ENCODE measurements at regions not wholly inside any gene's neighbourhood (a gene's known extent, or its start where the extent isn't known, plus 50 kb on each side); places are given as distances from the start of the nearest gene placed in this dataset.

- Histone ChIP-seq H3F3A (ENCODE audit: insufficient read depth, low read length) (no peaks in the 10 kb centered on the region), H3K9ac (ENCODE audit: low read length) (no peak overlapping the region), H3K4me3 (ENCODE audit: low read depth, low read length, poor library complexity, severe bottlenecking) (no peak overlapping the region), H3K27ac (ENCODE audit: low read depth, low read length, poor library complexity, severe bottlenecking) (no peak overlapping the region), H3K9me2 (ENCODE audit: low read depth, low read length) (no peaks in the 10 kb centered on the region), H3K36me3 (ENCODE audit: insufficient read depth, low read length) (no peaks in the 10 kb centered on the region), H3K4me1 (ENCODE audit: insufficient read depth, low read length, severe bottlenecking) (no peaks in the 10 kb centered on the region), H4K20me1 (ENCODE audit: insufficient read depth, low read length) (no peaks in the 10 kb centered on the region), H3K9me3 (ENCODE audit: low read length) (no peaks in the 10 kb centered on the region), H3K79me2 (ENCODE audit: insufficient read depth, low read length) (no peaks in the 10 kb centered on the region), H2AFZ (ENCODE audit: low read length) (no peak overlapping the region), H3K27me3 (ENCODE audit: insufficient read depth, low read length) (no peaks in the 10 kb centered on the region), H3K4me2 (ENCODE audit: low read length) (no peak overlapping the region)
- no peak for TF ChIP-seq CTCF (IDR thresholded peaks at IDR 0.05; ENCODE audit: low read length)
- no peak for TF ChIP-seq EZH2 (IDR thresholded peaks at IDR 0.05; ENCODE audit: borderline replicate concordance, low read length)
These were observed 65.1 kb upstream of the IL33 start for GRCh38 chr9:6150483-6150882.

DNA sequence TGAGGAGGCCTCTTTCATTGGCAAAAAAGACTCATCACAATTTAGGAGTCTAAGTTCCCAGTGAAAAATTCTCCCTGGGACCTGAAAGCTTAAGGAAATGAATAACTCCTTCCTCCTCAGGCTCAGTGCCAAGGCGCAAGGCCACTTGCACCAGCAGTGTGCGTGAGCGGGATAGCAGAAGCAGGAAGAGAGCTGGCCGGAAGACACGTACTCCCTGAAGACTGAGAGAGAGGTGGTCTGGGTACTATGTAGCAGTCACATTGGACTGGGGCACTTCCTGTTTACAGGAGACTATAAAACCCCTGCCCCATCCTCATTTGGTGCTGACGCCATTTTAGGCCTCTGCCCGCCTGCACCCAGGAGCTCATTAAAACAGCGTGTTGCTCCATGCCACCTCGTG lies 66.3 kb upstream of the IL33 start:
- Histone ChIP-seq H3K9me3 (ENCODE audit: low read length) (no peaks in the 10 kb centered on the region), H3K9ac (ENCODE audit: low read length) (no peak overlapping the region), H4K20me1 (ENCODE audit: insufficient read depth, low read length) (no peaks in the 10 kb centered on the region), H3F3A (ENCODE audit: insufficient read depth, low read length) (no peaks in the 10 kb centered on the region), H3K4me2 (ENCODE audit: low read length) (no peak overlapping the region), H3K4me3 (ENCODE audit: low read depth, low read length, poor library complexity, severe bottlenecking) (no peak overlapping the region), H3K27me3 (ENCODE audit: insufficient read depth, low read length) (no peaks in the 10 kb centered on the region), H3K36me3 (ENCODE audit: insufficient read depth, low read length) (no peaks in the 10 kb centered on the region), H3K27ac (ENCODE audit: low read depth, low read length, poor library complexity, severe bottlenecking) (no peak overlapping the region), H3K79me2 (ENCODE audit: insufficient read depth, low read length) (no peaks in the 10 kb centered on the region), H3K4me1 (ENCODE audit: insufficient read depth, low read length, severe bottlenecking) (no peaks in the 10 kb centered on the region), H3K9me2 (ENCODE audit: low read depth, low read length) (no peaks in the 10 kb centered on the region), H2AFZ (ENCODE audit: low read length) (no peak overlapping the region)
- no peak for TF ChIP-seq CTCF (IDR thresholded peaks at IDR 0.05; ENCODE audit: low read length)
- no peak for TF ChIP-seq EZH2 (IDR thresholded peaks at IDR 0.05; ENCODE audit: borderline replicate concordance, low read length)

DNA sequence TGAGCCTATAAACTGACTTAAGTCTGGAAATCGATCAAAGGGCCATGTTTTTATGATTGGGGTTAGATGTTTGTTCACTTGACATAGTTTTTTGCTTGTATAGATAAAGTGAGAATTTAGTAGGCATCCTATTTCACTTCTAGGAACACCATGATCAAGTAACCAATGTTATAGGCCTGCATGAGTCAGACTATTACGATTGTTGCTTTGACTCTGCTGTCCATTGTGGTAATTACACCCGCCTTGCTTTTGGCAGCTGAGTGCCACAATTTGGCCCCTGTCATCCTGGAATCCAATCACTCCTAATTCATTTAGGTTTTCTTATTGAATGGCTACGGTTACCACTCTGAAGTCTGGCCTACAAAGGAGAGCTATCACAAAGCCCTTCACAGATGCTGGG lies 67.8 kb upstream of the IL33 start:
- H3K27ac ChIP-seq (ENCODE audit: low read depth, low read length, poor library complexity, severe bottlenecking), result no peak overlapping the region
- no peaks in the 10 kb centered on the region for H3K9me2 ChIP-seq (ENCODE audit: low read depth, low read length)

GRCh38 chr9:6144947-6145346 lies 70.7 kb upstream of the IL33 start:
- Histone ChIP-seq H3K4me3 (ENCODE audit: low read depth, low read length, poor library complexity, severe bottlenecking) (no peak overlapping the region), H3K4me1 (ENCODE audit: insufficient read depth, low read length, severe bottlenecking) (no peaks in the 10 kb centered on the region), H3K4me2 (ENCODE audit: low read length) (no peak overlapping the region), H3F3A (ENCODE audit: insufficient read depth, low read length) (no peaks in the 10 kb centered on the region), H3K9me3 (ENCODE audit: low read length) (no peaks in the 10 kb centered on the region), H3K27me3 (ENCODE audit: insufficient read depth, low read length) (no peaks in the 10 kb centered on the region), H3K9ac (ENCODE audit: low read length) (no peak overlapping the region), H3K27ac (ENCODE audit: low read depth, low read length, poor library complexity, severe bottlenecking) (no peak overlapping the region), H3K36me3 (ENCODE audit: insufficient read depth, low read length) (no peaks in the 10 kb centered on the region), H2AFZ (ENCODE audit: low read length) (no peak overlapping the region), H3K9me2 (ENCODE audit: low read depth, low read length) (no peaks in the 10 kb centered on the region), H4K20me1 (ENCODE audit: insufficient read depth, low read length) (no peaks in the 10 kb centered on the region), H3K79me2 (ENCODE audit: insufficient read depth, low read length) (no peaks in the 10 kb centered on the region)
- TF ChIP-seq CTCF (IDR thresholded peaks at IDR 0.05; ENCODE audit: low read length), result no peak
- TF ChIP-seq EZH2 (IDR thresholded peaks at IDR 0.05; ENCODE audit: borderline replicate concordance, low read length), result no peak

More for the DNA sequence above, 67.8 kb upstream of the IL33 start:
- no peak overlapping the region for H3K4me3 ChIP-seq (ENCODE audit: low read depth, low read length, poor library complexity, severe bottlenecking)
- H2AFZ ChIP-seq (ENCODE audit: low read length), result no peak overlapping the region
- no peaks in the 10 kb centered on the region for H4K20me1 ChIP-seq (ENCODE audit: insufficient read depth, low read length)
- H3K27me3 ChIP-seq (ENCODE audit: insufficient read depth, low read length), result no peaks in the 10 kb centered on the region
- H3K9me3 ChIP-seq (ENCODE audit: low read length), result no peaks in the 10 kb centered on the region
- no peak overlapping the region for H3K9ac ChIP-seq (ENCODE audit: low read length)
- no peak for TF ChIP-seq EZH2 (IDR thresholded peaks at IDR 0.05; ENCODE audit: borderline replicate concordance, low read length)
- H3K4me1 ChIP-seq (ENCODE audit: insufficient read depth, low read length, severe bottlenecking), result no peaks in the 10 kb centered on the region
- H3K4me2 ChIP-seq (ENCODE audit: low read length), result no peak overlapping the region
- no peaks in the 10 kb centered on the region for H3K36me3 ChIP-seq (ENCODE audit: insufficient read depth, low read length)
- H3K79me2 ChIP-seq (ENCODE audit: insufficient read depth, low read length), result no peaks in the 10 kb centered on the region
- H3F3A ChIP-seq (ENCODE audit: insufficient read depth, low read length), result no peaks in the 10 kb centered on the region
